DMS114 treated with DMSO at 0.1 percent for 48 hours (cell line): ENCODE measurements at regions not wholly inside any gene's neighbourhood (a gene's known extent, or its start where the extent isn't known, plus 50 kb on each side); places are given as distances from the start of the nearest gene placed in this dataset.

Source experiments
- DNase-seq: peaks from one replicate; lab custom pipeline; 2025; ENCODE audit not compliant: unreplicated experiment; lab: John Stamatoyannopoulos, UW

DNA sequence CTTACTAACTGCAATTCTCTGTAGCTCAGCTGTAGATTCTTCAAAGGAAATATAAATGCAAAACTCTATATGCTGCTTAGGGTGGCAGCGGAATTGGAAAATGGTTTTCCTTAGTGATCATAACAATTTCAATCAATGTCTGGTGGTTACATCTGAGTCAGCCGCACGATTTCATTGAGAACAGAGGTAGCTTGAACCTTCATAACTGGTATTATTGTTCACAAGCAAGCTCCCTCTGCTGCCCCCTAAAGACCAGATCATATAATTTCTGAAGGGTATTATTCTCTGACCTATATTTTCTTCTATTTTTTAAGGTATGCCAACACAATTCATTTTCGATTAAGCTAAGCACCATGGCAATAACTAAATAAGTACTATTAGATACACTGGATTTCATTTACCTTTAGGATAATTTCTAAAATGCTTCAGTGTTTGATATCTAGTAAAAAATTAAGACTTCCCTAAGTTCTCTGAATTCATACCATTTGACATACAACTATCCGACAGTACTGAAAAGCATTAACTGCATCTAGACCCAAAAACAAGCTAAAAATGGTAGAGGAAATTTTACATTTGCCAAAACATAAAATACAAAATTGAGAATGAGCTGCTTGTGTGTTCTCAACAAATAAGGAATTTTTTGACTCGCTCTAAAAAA lies 181.1 kb upstream of the SPEF2 start:
- DNase-seq: peak; percentile 1

DNA sequence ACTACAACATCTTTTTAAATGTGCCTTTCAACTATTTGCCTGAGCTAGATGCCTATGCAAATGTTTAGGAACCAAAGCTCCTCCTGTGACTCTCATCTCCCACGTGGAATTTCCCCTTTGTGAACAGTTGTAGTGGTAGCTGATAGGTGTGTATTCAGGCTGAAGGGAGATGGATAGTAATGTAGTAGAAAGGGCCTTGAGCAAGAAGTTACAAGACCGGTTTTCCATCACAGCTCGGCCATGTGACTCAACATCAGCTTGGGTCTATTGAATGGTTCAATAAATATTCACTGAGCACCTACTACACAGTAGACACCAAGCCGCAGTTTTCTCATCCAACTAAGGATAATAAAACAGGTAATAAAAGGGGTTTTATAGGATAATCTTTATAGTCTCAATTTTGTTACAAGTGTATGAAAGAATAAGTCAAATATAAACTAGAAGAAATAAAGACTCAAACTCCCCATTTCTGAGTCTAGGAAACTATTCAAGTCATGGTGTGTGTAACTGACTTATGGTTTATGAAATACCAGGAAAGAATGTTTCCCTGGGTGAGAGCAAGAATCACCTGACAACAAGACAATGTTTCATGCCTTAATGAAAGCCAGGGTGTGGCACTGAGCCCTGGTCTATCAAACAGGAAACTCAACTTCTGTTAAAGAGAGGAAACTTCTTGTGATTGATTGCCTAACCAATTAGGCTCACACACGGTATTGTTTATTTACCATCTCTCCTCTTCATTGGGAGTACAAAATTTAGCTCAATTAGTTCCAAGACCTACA lies 187.1 kb upstream of the SPEF2 start:
- no peak for DNase-seq

GRCh38 chr5:35420200-35420599 lies 189.9 kb upstream of the PRLR start:
- no peak for DNase-seq

DNA sequence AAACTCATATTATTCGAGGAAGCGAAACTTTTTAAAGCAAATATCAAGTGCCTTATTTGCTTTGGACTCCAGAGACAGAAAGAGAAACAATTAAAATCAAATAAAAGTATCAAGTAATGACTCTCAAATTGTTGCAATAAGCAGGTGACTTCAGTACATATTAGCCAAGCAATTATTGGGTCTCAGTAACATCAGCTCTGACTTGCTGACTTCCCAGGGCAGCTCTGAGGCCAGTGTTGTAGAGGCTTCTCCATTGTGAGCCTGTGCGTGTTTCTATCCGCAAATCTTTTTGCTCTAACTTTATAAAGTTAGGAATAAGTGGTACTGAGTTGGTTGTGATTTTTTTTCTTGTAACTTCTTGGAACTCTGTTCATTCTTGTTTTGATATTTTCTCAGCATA lies 186.8 kb upstream of the PRLR start:
- no peak for DNase-seq

DNA sequence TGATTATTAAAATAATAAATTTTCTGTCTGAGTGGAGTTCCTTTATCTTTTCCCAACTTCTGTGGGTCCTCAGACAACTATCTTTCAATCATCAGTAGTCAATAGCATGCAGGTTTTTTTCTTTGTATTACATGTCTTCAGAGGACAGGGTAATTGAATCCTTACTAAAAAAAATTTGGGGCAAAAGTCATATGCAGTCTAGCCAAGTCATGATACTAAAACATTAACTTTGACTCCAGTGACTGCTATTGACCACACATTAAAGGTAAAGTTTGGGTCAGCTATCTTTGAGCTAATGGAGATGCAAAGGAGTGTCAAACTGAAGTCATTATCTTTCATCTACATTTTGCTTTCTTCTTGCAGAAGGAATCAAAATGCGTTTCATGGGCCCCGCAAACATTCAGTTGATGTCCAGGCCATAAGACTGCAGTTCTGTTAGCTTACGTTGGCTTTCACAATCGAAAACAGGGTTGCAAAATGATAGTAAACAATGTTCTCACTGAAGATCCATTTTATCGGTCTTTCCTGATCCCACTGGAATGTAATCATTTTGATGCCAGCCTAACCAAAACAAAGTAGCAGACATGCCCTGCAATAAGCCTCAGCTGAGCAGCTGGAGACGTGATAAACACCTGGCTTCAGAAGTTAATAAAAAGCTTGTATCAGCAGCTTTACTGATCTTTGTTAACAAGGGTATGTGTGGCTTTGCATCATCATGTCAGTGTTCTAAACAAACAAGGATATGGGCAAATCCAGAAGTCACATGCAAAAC lies 186.1 kb upstream of the PRLR start:
- DNase-seq: no peak

- DNase-seq: no peak
Measured at GRCh38 chr5:35415309-35415708, 185.0 kb upstream of the PRLR start.

DNA sequence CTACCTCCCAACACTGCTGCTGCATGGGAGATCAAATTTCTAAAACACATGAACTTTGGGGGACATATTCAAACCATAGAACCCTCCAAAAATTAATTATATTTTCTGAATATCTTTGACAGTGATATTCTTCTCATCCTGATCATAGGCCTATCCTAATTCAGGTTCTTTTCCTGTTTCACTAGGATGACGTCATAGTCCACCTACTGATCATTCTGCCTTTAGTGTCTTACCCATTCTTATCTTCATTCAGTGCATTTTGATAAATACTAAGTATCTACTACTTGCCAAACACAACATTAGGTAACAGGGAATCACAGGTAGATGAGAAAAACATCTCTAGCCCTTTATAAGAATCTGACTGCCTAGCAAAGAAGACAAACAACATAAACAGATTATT lies 179.1 kb upstream of the PRLR start:
- DNase-seq: no peak

GRCh38 chr5:35408146-35408545 lies 177.9 kb upstream of the PRLR start:
- DNase-seq: no peak

- no peak for DNase-seq
Measured at GRCh38 chr5:35407697-35408096, 177.4 kb upstream of the PRLR start.

DNA sequence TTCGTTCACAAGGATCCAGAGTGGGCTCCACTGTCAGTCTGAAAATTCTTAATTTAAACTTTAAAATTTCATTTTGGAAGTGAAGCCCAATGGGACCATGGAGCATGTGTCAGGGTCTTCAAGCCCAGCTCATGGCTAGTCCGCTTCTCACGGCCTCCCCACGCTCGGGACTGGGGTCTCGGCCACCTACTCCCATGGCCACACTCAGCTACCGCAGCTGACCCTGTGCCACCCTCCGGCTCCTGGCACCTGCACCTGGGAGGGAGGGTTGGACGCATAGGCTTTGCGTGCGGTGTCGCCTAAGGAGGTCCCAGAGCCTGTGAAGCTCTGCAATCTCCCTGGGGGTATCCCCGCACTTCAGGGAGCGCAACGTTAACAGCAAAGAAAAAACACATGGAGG lies 175.7 kb upstream of the PRLR start:
- no peak for DNase-seq

DNA sequence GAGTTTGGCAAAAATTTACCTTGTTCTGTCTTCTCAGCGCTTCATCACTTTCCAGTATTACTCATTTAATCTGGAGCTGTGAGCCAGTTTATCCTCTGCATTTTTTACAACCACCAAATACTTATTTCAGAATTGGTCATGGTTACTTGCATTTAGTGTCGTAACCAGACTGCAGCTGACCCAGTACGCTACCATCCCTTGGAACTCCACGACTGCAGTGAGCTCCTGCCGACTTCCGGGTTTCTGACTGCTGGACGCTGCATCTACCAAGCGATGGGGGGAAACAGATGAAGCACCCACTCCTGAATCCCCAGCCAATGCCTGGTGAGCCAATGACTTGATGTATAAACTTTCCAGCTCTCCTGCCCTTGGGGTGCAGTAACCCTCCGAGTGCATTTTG lies 174.4 kb upstream of the PRLR start:
- DNase-seq: no peak

GRCh38 chr5:35393901-35394300 lies 163.6 kb upstream of the PRLR start:
- DNase-seq: no peak

DNA sequence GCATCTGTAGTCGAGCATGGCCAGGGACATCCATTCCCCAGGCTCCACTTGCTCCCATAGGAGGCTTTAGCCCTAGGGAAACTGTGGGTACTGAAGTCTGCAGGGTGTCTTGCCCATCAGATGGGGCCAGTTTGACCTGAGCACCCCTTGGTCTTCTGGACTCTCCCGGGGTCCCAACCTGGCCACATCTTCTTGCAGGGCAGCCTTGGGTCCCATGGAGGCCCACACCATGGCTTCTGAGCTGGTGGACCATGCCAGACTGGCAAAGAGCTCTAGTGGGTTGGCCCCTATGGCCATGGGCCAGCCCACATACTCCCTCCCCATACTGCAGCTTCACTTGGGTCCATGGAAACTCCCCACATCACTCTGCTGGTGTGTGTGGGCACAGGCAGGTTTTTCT lies 154.4 kb upstream of the PRLR start:
- no peak for DNase-seq

DNA sequence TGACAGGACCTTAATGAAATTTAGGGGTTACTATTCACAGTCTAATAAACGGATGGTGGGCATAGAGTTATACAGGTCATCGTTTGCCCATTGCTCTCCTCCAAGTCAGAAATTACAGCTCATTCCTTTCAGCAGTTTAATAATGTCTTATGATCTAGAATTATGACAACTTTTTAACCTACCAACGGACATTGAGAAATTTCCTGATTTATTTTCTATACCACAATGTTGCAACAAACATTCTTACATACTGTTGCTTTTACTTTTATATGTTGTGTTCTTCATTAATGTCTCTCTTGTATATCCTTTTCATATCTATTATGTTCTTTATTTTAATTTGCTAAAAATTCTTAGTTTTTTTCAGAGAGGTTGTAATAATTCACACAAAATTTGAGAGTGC lies 152.8 kb upstream of the PRLR start:
- no peak for DNase-seq

- no peak for DNase-seq
Measured at GRCh38 chr5:35377653-35378052, 147.4 kb upstream of the PRLR start.

DNA sequence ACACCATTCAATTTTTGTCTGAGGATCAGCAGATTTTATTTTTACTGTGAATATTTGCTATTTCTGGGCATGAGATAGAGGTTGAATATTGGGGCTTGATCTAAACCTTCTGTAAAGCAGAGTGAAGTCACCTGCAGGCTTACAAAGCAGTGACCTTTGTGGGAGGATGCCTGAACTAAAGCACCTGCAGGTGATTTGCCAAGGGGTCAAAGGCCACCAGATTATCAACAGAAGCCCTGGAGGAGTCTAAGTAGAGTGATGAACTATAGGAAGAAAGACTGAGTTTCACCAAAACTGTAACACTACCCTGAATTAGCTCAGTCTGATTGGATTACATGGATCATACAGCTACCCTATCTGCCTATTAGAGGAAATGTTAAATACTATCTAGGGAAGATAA lies 144.3 kb upstream of the PRLR start:
- no peak for DNase-seq

GRCh38 chr5:35373249-35373648 lies 143.0 kb upstream of the PRLR start:
- no peak for DNase-seq

GRCh38 chr5:35372482-35372881 lies 142.2 kb upstream of the PRLR start:
- no peak for DNase-seq

DNA sequence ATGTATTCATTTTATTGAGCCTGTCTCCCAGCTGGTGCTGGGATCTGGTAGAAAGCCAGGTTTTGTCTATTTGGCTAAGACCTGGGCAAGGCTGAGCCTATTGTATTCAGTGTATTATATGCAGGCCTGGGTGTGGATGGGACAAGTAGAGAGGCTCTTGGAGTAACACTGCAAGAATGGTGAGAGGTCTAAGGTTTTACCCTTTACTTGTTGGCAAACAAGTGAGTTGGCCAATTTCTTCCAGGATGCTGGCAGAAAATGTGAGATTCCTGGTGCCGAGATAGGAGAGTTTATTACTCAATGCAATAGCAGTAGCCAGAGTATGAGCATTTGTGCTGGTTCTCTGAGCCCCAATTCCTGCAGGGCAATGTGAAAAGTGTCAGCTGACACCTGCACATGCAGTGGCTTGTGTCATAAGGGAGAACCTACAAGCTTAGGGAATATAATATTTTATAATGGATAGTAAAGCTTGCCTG lies 141.7 kb upstream of the PRLR start:
- DNase-seq: no peak

- no peak for DNase-seq
Measured at GRCh38 chr5:35370871-35371270, 140.6 kb upstream of the PRLR start.

DNA sequence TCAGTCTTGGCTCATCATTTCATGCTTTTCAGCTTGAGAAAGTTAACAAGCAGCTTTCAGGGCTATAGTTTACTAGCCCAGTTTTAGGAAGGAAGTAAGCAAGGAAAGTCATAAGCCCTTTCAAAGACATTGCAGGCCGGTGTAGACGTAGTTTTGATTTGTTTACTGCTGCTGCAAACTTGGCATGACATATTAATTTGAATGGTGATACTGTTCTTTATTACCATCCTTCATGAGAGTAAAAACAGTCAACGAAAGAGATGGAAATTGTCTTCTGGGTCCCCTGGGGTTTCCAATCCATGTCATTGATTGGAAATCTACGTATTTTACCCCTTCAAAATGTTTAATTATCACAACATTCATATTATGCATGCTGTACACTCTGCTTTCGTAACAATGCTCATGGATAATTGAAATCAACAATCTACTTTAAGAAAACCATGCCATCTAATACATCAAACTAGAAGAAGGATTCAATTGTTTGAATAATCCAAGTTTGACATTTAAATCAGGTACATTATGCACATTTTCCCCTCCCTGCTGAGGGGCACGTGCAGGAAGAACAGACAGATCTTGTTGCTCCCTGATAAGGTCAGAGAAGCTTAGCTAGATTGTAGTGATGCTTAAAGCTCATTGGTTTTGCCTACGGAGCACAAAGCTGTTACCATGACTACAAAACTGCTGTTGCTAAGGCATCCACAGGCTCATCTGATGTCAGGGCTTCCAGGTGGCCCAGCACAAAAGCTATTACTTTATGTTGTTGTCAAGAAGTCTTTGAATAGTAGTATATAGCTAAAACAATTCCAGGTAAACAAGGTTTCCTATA lies 139.9 kb upstream of the PRLR start:
- DNase-seq: no peak
